ENCODE measurements at regions not wholly inside any gene's neighbourhood (a gene's known extent, or its start where the extent isn't known, plus 50 kb on each side); places are given as distances from the start of the nearest gene placed in this dataset.
"Not testable (repeated sequence)": the region's sequence is repeated elsewhere in the genome, so short reads cannot be mapped to it uniquely, and the experiment has no call there.

GRCh38 chr2:16088035-16088801 is 147.9 kb downstream of the MYCN start:
- peaks cover 63% of the 10 kb centered on the region for H3K4me1 Mint-ChIP-seq
- no peaks in the 10 kb centered on the region for H3K36me3 Mint-ChIP-seq (ENCODE audit: low read depth)
- no peaks in the 10 kb centered on the region for H3K27me3 Mint-ChIP-seq (ENCODE audit: low read depth)
- peak overlapping the region; percentile 86 for H3K27ac Mint-ChIP-seq (ENCODE audit: unreplicated experiment)
- TF ChIP-seq CTCF (conservative IDR thresholded peaks at IDR 0.05), result no peak
- no peak overlapping the region for H3K4me3 Mint-ChIP-seq
- H3K9me3 Mint-ChIP-seq, result no peaks in the 10 kb centered on the region
- DNase-seq (ENCODE audit: low read depth, low spot score), result no peak

GRCh38 chr2:16086136-16086535 is 145.8 kb downstream of the MYCN start:
- H3K9me3 Mint-ChIP-seq; H3K27me3 Mint-ChIP-seq (ENCODE audit: low read depth); H3K4me3 Mint-ChIP-seq; DNase-seq (ENCODE audit: low read depth, low spot score); H3K36me3 Mint-ChIP-seq (ENCODE audit: low read depth): not testable (repeated sequence)
- H3K27ac Mint-ChIP-seq (ENCODE audit: unreplicated experiment), result peak overlapping the region; percentile 91
- peaks cover 69% of the 10 kb centered on the region for H3K4me1 Mint-ChIP-seq

- H3K27me3 Mint-ChIP-seq (ENCODE audit: low read depth), result no peaks in the 10 kb centered on the region
- H3K27ac Mint-ChIP-seq (ENCODE audit: unreplicated experiment), result peak overlapping the region; percentile 82
- no peak for DNase-seq (ENCODE audit: low read depth, low spot score)
- H3K4me1 Mint-ChIP-seq, result peaks cover 69% of the 10 kb centered on the region
- peak overlapping the region; percentile 73 for H3K4me3 Mint-ChIP-seq
- no peaks in the 10 kb centered on the region for H3K36me3 Mint-ChIP-seq (ENCODE audit: low read depth)
- no peaks in the 10 kb centered on the region for H3K9me3 Mint-ChIP-seq
- TF ChIP-seq CTCF (conservative IDR thresholded peaks at IDR 0.05), result no peak
These were observed 144.7 kb downstream of the MYCN start for GRCh38 chr2:16085073-16085472.

GRCh38 chr2:16084274-16084673 is 143.9 kb downstream of the MYCN start:
- H3K27me3 Mint-ChIP-seq (ENCODE audit: low read depth), result no peaks in the 10 kb centered on the region
- peak overlapping the region; percentile 98 for H3K27ac Mint-ChIP-seq (ENCODE audit: unreplicated experiment)
- DNase-seq (ENCODE audit: low read depth, low spot score), result peak; percentile 58
- no peak for TF ChIP-seq CTCF (conservative IDR thresholded peaks at IDR 0.05)
- no peaks in the 10 kb centered on the region for H3K9me3 Mint-ChIP-seq
- H3K4me1 Mint-ChIP-seq, result peaks cover 75% of the 10 kb centered on the region
- H3K36me3 Mint-ChIP-seq (ENCODE audit: low read depth), result no peaks in the 10 kb centered on the region
- H3K4me3 Mint-ChIP-seq, result peak overlapping the region; percentile 73

GRCh38 chr2:16082276-16082675 is 141.9 kb downstream of the MYCN start:
- Mint-ChIP-seq H3K27me3 (ENCODE audit: low read depth) (no peaks in the 10 kb centered on the region), H3K27ac (ENCODE audit: unreplicated experiment) (no peak overlapping the region), H3K4me3 (no peak overlapping the region), H3K4me1 (peaks cover 67% of the 10 kb centered on the region), H3K9me3 (no peaks in the 10 kb centered on the region), H3K36me3 (ENCODE audit: low read depth) (no peaks in the 10 kb centered on the region)
- TF ChIP-seq CTCF (conservative IDR thresholded peaks at IDR 0.05), result no peak
- DNase-seq (ENCODE audit: low read depth, low spot score), result no peak

All from neural crest cell (in vitro differentiated cells).